Activated T-cell treated with anti-CD3 and anti-CD28 coated beads, Interleukin-2, amount 50 U/mL, for 4 hours (primary cell): ENCODE measurements at regions not wholly inside any gene's neighbourhood (a gene's known extent, or its start where the extent isn't known, plus 50 kb on each side); places are given as distances from the start of the nearest gene placed in this dataset.
"Not testable (repeated sequence)": the region's sequence is repeated elsewhere in the genome, so short reads cannot be mapped to it uniquely, and the experiment has no call there.

Source experiments
- ATAC-seq, 2 donors: fragments of 200-7000 bp; cut with Tn5 transposase; one replicate each; pipeline ENCODE4 v1.10.0; 2021
- DNase-seq: peaks from one replicate; pipeline ENCODE4 v3.0.0-alpha.2; 2020
- H3K27me3 Mint-ChIP-seq: one replicate; pipeline ENCODE4 v1.8.0; 2021; ENCODE audit warnings: low read depth, mixed read lengths
- H3K36me3 Mint-ChIP-seq: one replicate; pipeline ENCODE4 v1.8.0; 2022; ENCODE audit warnings: mixed read lengths; ENCODE audit not compliant: insufficient read depth
- H3K4me1 Mint-ChIP-seq: one replicate; pipeline ENCODE4 v1.8.0; 2021; ENCODE audit warnings: low read depth, mixed read lengths
- H3K4me3 Mint-ChIP-seq: one replicate; pipeline ENCODE4 v1.8.0; 2021; ENCODE audit warnings: mild to moderate bottlenecking, moderate library complexity, mixed read lengths
- H3K9me3 Mint-ChIP-seq: one replicate; pipeline ENCODE4 v1.8.0; 2021; ENCODE audit warnings: mixed read lengths

- no peaks in the 10 kb centered on the region for H3K36me3 Mint-ChIP-seq
- no peak overlapping the region for H3K4me3 Mint-ChIP-seq
- H3K27me3 Mint-ChIP-seq = no peaks in the 10 kb centered on the region
- no peak for ATAC-seq
- no peak for DNase-seq
- no peaks in the 10 kb centered on the region for H3K4me1 Mint-ChIP-seq
- peaks cover 9% of the 10 kb centered on the region for H3K9me3 Mint-ChIP-seq
Observed at GRCh38 chr6:11889572-11889971, 111.0 kb upstream of the ADTRP start.

GRCh38 chr6:11888727-11889126 lies 110.1 kb upstream of the ADTRP start:
- Mint-ChIP-seq H3K4me3 (no peak overlapping the region), H3K9me3 (peaks cover 9% of the 10 kb centered on the region), H3K27me3 (no peaks in the 10 kb centered on the region), H3K4me1 (no peaks in the 10 kb centered on the region), H3K36me3 (no peaks in the 10 kb centered on the region)
- ATAC-seq (no peak), DNase-seq (no peak)

DNA sequence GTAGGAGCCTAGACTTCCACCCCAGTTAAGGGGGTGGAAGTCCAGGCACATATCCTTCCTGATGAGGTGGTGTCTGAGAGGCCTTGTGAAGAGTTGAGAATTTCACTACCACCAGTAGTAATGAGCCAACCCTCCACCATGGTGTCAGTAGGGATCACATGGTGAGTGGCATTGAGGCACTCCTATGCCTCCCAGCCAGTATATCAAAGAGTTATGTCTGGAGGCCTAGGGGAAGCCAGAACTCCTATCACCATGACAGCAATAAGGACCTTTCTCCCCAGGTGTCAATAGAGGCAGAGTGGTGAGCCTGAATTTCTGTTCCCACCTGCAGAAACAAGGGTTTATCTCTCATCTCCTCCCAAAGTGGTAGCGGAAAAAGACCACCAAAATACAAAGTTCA lies 106.6 kb upstream of the ADTRP start:
- no peak for DNase-seq
- peaks cover 2% of the 10 kb centered on the region for H3K27me3 Mint-ChIP-seq

GRCh38 chr6:11883471-11883870 lies 104.9 kb upstream of the ADTRP start:
- H3K36me3 Mint-ChIP-seq, H3K4me1 Mint-ChIP-seq, ATAC-seq, H3K4me3 Mint-ChIP-seq, DNase-seq, H3K27me3 Mint-ChIP-seq: not testable (repeated sequence)
- H3K9me3 Mint-ChIP-seq = peaks cover 12% of the 10 kb centered on the region

More for the DNA sequence above, 106.6 kb upstream of the ADTRP start:
- no peaks in the 10 kb centered on the region for H3K4me1 Mint-ChIP-seq
- H3K9me3 Mint-ChIP-seq = peaks cover 6% of the 10 kb centered on the region
- ATAC-seq = no peak
- no peak overlapping the region for H3K4me3 Mint-ChIP-seq
- no peaks in the 10 kb centered on the region for H3K36me3 Mint-ChIP-seq

- not testable (repeated sequence) for ATAC-seq, H3K4me3 Mint-ChIP-seq, H3K36me3 Mint-ChIP-seq, H3K9me3 Mint-ChIP-seq, DNase-seq, H3K4me1 Mint-ChIP-seq, H3K27me3 Mint-ChIP-seq
Observed at GRCh38 chr6:11880156-11880555, 101.6 kb upstream of the ADTRP start.

DNA sequence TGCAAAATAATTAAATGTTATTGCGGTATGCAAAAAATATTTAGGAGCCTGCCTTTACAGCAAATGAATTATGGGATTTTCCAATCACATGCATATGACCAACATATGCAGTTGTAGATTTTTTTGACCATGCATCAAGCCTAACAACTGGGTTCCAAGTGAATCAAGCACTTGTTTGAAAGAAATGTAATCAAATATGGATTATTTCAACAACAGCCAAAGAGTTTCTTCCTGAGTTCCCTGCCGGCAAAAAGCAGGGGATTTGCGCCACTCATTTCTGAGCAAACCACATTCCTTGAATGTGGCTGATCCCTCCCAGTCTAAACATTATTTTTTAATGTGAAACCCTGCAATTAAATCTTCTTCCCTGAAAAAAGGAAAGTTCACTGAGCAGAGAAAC lies 100.1 kb upstream of the ADTRP start:
- H3K4me1 Mint-ChIP-seq = no peaks in the 10 kb centered on the region
- H3K36me3 Mint-ChIP-seq = peaks cover 2% of the 10 kb centered on the region

DNA sequence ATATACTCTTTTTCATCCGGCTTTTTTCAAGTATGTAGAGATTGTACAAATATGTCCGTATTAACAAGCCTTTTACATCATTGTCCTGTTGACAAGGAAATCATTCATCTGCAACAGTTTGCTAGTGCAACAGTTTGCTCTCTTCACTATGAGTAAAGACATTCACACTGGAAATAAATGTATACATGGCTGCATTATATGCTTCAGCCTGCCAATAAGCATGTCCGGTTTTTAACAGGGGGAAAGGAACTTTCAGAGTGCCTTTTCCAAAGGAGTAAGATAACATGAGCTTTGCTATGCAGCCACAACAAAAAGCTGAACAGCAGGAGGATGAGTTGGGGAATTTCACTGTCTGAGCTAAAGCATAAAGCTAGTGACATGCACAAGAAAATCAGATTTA lies 99.4 kb upstream of the ADTRP start:
- ATAC-seq (no peak), DNase-seq (no peak)
- H3K36me3 Mint-ChIP-seq = peaks cover 2% of the 10 kb centered on the region
- no peaks in the 10 kb centered on the region for H3K4me1 Mint-ChIP-seq
- H3K4me3 Mint-ChIP-seq = no peak overlapping the region
- H3K9me3 Mint-ChIP-seq = peaks cover 9% of the 10 kb centered on the region
- H3K27me3 Mint-ChIP-seq = peaks cover 2% of the 10 kb centered on the region

More for the DNA sequence above, 100.1 kb upstream of the ADTRP start:
- Mint-ChIP-seq H3K9me3 (peaks cover 9% of the 10 kb centered on the region), H3K4me3 (no peak overlapping the region), H3K27me3 (peaks cover 2% of the 10 kb centered on the region)
- no peak for DNase-seq
- no peak for ATAC-seq

- no peak overlapping the region for H3K4me3 Mint-ChIP-seq
- H3K36me3 Mint-ChIP-seq = peaks cover 2% of the 10 kb centered on the region
- peaks cover 7% of the 10 kb centered on the region for H3K9me3 Mint-ChIP-seq
- H3K4me1 Mint-ChIP-seq = no peaks in the 10 kb centered on the region
- DNase-seq (no peak), ATAC-seq (no peak)
- H3K27me3 Mint-ChIP-seq = peaks cover 1% of the 10 kb centered on the region
Observed at GRCh38 chr6:11876934-11877433, 98.4 kb upstream of the ADTRP start.

- peaks cover 2% of the 10 kb centered on the region for H3K36me3 Mint-ChIP-seq
- H3K4me1 Mint-ChIP-seq = no peaks in the 10 kb centered on the region
- H3K4me3 Mint-ChIP-seq = no peak overlapping the region
- ATAC-seq (no peak), DNase-seq (no peak)
- no peaks in the 10 kb centered on the region for H3K27me3 Mint-ChIP-seq
- peaks cover 6% of the 10 kb centered on the region for H3K9me3 Mint-ChIP-seq
Observed at GRCh38 chr6:11875325-11876109, 96.9 kb upstream of the ADTRP start.

DNA sequence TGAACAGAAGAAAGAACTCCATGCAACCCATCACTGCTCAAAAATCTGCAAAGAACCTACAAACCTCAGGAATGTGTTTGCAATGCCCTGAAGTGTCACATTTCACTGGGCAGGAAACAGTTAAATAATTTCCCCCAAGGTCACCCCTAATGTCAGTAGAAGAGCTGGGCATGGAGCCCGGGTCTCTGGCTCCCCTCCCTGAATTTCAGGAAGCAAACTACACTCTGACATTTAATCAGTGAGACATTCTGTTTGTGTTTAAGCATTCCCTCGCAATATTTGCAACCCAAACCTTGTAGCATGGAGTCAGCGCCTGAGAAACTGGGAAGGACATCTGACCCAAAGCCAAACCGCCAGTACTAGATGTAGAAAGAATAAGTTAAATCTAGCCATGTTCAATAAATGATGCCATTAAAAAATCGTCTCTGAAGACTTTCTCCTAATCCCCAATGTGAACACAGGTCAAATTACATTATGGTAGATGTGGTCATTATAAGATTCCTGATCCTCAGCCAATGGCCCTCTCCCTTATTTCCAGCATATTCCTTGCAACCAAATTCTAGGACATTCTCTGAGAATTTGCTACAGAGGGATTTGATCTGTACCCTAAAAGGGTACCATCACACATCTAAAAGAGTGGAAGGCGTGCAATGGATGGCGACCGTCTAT lies 91.2 kb upstream of the ADTRP start:
- Mint-ChIP-seq H3K27me3 (no peaks in the 10 kb centered on the region), H3K4me3 (no peak overlapping the region), H3K36me3 (no peaks in the 10 kb centered on the region), H3K4me1 (no peaks in the 10 kb centered on the region), H3K9me3 (no peaks in the 10 kb centered on the region)
- DNase-seq (no peak), ATAC-seq (no peak)

GRCh38 chr6:11868392-11868791 lies 89.8 kb upstream of the ADTRP start:
- Mint-ChIP-seq H3K9me3 (no peaks in the 10 kb centered on the region), H3K4me3 (no peak overlapping the region), H3K27me3 (no peaks in the 10 kb centered on the region), H3K36me3 (no peaks in the 10 kb centered on the region), H3K4me1 (no peaks in the 10 kb centered on the region)
- ATAC-seq (no peak), DNase-seq (no peak)

DNA sequence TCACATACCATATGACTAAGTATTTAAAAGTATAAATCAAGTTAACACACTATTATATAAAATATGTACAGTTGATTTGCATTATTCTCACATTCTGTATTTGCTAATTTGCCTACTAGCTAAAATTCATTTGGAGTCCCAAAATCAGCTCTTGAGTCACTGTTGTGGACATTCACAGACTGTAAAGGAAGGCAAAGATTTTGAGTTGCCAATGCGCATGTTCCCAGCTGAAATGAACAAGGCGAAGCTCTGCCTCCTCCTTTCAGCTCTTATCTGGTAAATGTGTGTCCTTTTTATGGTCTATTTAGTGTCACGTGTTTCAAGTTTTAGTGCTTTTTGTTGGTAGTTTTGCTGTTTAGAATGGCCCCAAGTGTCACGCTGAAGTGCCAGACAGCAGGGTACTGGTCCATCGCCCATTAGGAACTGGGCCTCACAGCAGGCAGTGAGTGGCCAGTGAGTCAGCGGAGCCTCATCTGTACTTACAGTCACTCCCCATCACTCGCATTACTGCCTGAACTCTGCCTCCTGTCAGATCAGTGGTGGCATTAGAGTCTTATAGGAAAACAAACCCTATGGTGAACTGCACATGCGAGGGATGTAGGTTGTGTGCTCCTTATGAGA lies 87.2 kb upstream of the ADTRP start:
- Mint-ChIP-seq H3K4me3 (no peak overlapping the region), H3K9me3 (no peaks in the 10 kb centered on the region), H3K4me1 (no peaks in the 10 kb centered on the region), H3K27me3 (no peaks in the 10 kb centered on the region), H3K36me3 (no peaks in the 10 kb centered on the region)
- ATAC-seq (no peak), DNase-seq (no peak)

DNA sequence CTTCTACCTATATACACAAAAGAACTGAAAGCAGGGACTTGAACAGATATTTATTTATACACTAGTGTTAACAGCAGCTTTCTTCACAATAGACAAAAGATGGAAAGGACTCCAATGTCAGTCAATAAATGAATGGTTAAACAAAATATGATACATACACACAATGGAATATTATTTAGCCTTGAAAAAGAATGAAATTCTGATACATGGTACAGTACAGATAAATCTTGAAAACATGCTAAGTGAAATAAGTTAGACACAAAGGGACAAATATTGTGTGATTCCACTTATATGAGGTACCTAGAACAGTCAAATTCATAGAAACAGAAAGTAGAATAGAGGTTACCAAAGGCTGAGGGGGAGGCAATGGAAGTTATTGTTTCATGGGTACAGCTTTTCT lies 79.8 kb upstream of the ADTRP start:
- DNase-seq (no peak), ATAC-seq (no peak)
- Mint-ChIP-seq H3K9me3 (peaks cover 5% of the 10 kb centered on the region), H3K4me1 (no peaks in the 10 kb centered on the region), H3K27me3 (no peaks in the 10 kb centered on the region), H3K4me3 (no peak overlapping the region), H3K36me3 (no peaks in the 10 kb centered on the region)

DNA sequence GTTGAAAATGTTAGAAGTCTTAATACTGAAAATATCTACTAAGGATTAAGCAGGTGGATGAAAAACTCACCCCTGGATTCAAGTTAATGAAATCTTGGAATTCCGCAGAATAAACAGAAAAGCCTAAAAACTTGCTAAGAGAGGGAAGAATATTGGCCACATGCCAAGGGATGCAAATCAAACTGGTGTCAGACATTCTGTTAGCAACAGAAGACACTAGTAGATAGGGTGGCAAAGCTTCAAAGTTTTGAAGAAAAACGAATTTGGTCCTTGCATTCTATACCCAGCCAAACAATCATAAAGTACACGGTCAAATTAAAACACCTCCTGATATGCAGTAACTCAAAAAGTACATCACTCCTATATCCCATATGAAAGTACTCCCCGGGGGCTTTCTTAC lies 77.1 kb upstream of the ADTRP start:
- DNase-seq = no peak
- peaks cover 1% of the 10 kb centered on the region for H3K4me1 Mint-ChIP-seq
- no peak for ATAC-seq
- peaks cover 5% of the 10 kb centered on the region for H3K9me3 Mint-ChIP-seq
- no peaks in the 10 kb centered on the region for H3K36me3 Mint-ChIP-seq
- H3K27me3 Mint-ChIP-seq = no peaks in the 10 kb centered on the region
- no peak overlapping the region for H3K4me3 Mint-ChIP-seq
